Ramos (cell line): ENCODE measurements at regions not wholly inside any gene's neighbourhood (a gene's known extent, or its start where the extent isn't known, plus 50 kb on each side); places are given as distances from the start of the nearest gene placed in this dataset.

Experiments used
- in situ Hi-C: fragments of 300-500 bp; cut with MboI; formaldehyde crosslinking; loops from one replicate; pipeline ENCODE4 v1.14.3; 2022; ENCODE audit warnings: low sequenced_read_pairs; ENCODE audit not compliant: unreplicated experiment

GRCh38 chr6:87995461-87995860, 52.2 kb upstream of the SPACA1 start:
- in situ Hi-C loops: no loop called here

GRCh38 chr6:87993356-87993755, 54.3 kb upstream of the SPACA1 start:
- in situ Hi-C loops: no loop called here

GRCh38 chr6:87990871-87991270, 56.8 kb upstream of the SPACA1 start:
- in situ Hi-C loops: no loop called here

- in situ Hi-C loops: no loop called here
Observed at GRCh38 chr6:87982134-87982533, 65.5 kb upstream of the SPACA1 start.

- in situ Hi-C loops: no loop called here
Observed at GRCh38 chr6:87979737-87980136, 67.9 kb upstream of the SPACA1 start.

GRCh38 chr6:87976616-87977015, 71.0 kb upstream of the SPACA1 start:
- in situ Hi-C loops: no loop called here

- in situ Hi-C loops: no loop called here
Observed at GRCh38 chr6:87975561-87975960, 72.1 kb upstream of the SPACA1 start.

- in situ Hi-C loops: no loop called here
Observed at GRCh38 chr6:87972279-87972678, 75.4 kb upstream of the SPACA1 start.

- in situ Hi-C loops: no loop called here
Observed at GRCh38 chr6:87971605-87972262, 75.9 kb upstream of the SPACA1 start.

- in situ Hi-C loops: no loop called here
Observed at GRCh38 chr6:87968435-87969278, 79.0 kb upstream of the SPACA1 start.

- in situ Hi-C loops: no loop called here
Observed at GRCh38 chr6:87965806-87966205, 81.8 kb upstream of the SPACA1 start.

GRCh38 chr6:87959083-87959482, 88.6 kb upstream of the SPACA1 start:
- in situ Hi-C loops: no loop called here

- in situ Hi-C loops: no loop called here
Observed at GRCh38 chr6:87951751-87952150, 95.9 kb upstream of the SPACA1 start.

- in situ Hi-C loops: no loop called here
Observed at GRCh38 chr6:87950614-87951013, 97.0 kb upstream of the SPACA1 start.

- in situ Hi-C loops: loop anchor here (25.0 kb wide), 1 partner anchor 838 kb away; no protein-coding TSS in a partner anchor
Observed at GRCh38 chr6:87949194-87949593, 98.4 kb upstream of the SPACA1 start.

- in situ Hi-C loops: loop anchor here (25.0 kb wide), 1 partner anchor 841 kb away; no protein-coding TSS in a partner anchor
Observed at GRCh38 chr6:87946669-87947068, 101.0 kb upstream of the SPACA1 start.

GRCh38 chr6:87945966-87946365, 101.7 kb upstream of the SPACA1 start:
- in situ Hi-C loops: loop anchor here (25.0 kb wide), 1 partner anchor 841 kb away; no protein-coding TSS in a partner anchor

- in situ Hi-C loops: loop anchor here (25.0 kb wide), 1 partner anchor 842 kb away; no protein-coding TSS in a partner anchor
Observed at GRCh38 chr6:87945181-87945580, 102.5 kb upstream of the SPACA1 start.

- in situ Hi-C loops: loop anchor here (25.0 kb wide), 1 partner anchor 843 kb away; no protein-coding TSS in a partner anchor
Observed at GRCh38 chr6:87944541-87944954, 103.1 kb upstream of the SPACA1 start.

GRCh38 chr6:87943191-87943590, 104.5 kb upstream of the SPACA1 start:
- in situ Hi-C loops: loop anchor here (25.0 kb wide), 1 partner anchor 844 kb away; no protein-coding TSS in a partner anchor
